Caco-2 (cell line): ENCODE measurements at regions not wholly inside any gene's neighbourhood (a gene's known extent, or its start where the extent isn't known, plus 50 kb on each side); places are given as distances from the start of the nearest gene placed in this dataset.

ENCODE experiments used
- BruUV-seq: library from RNA; stranded (reverse); fragments of 400-500 nt; replicated peaks from 2 replicates; lab custom pipeline; 2021; lab: Mats Ljungman, UMichigan
- CTCF ChIA-PET: fragments of 300-600 bp; sonication (Branson Sonifier 250); formaldehyde crosslinking; loops from one replicate; lab custom pipeline; 2022; ENCODE audit warnings: antibody characterized with exemption; lab: Charles Lee
- POLR2A ChIA-PET: fragments of 300-600 bp; sonication (Branson Sonifier 250); formaldehyde crosslinking; loops from one replicate; lab custom pipeline; 2022; ENCODE audit warnings: antibody characterized with exemption; lab: Charles Lee
- DNase-seq, 2 experiments: peaks; one replicate each; pipeline versions ENCODE4 v3.0.0 to v3.0.0-alpha.2; 2020 to 2022
- H3K27me3 ChIP-seq: replicated peaks from 2 replicates; pipeline ENCODE4 v1.6.0; 2011; ENCODE audit warnings: low read length; ENCODE audit not compliant: control insufficient read depth, insufficient read depth
- H3K36me3 ChIP-seq: 2 replicates; pipeline ENCODE4 v1.5.1; 2011; ENCODE audit warnings: low read length; ENCODE audit not compliant: control insufficient read depth, insufficient read depth
- H3K4me1 ChIP-seq: fragments of 250-450 bp; sonication (Bioruptor Pico); 2 replicates; pipeline ENCODE4 v1.5.1; 2020; ENCODE audit warnings: mild to moderate bottlenecking
- H3K4me3 ChIP-seq: 2 replicates; pipeline ENCODE4 v1.5.1; 2011; ENCODE audit warnings: low read depth, mild to moderate bottlenecking, control low read depth, low read length
- H3K9me3 ChIP-seq: fragments of 250-450 bp; sonication (Bioruptor Pico); 2 replicates; pipeline ENCODE4 v1.5.1; 2020; ENCODE audit warnings: mild to moderate bottlenecking, moderate library complexity
- H3K27ac Mint-ChIP-seq: one replicate; pipeline ENCODE4 v1.8.0; 2022; ENCODE audit warnings: mixed read lengths; ENCODE audit not compliant: unreplicated experiment
- H3K27me3 Mint-ChIP-seq: one replicate; pipeline ENCODE4 v1.8.0; 2022; ENCODE audit warnings: mixed read lengths; ENCODE audit not compliant: insufficient read depth, unreplicated experiment
- H3K36me3 Mint-ChIP-seq: one replicate; pipeline ENCODE4 v1.8.0; 2022; ENCODE audit warnings: mild to moderate bottlenecking, mixed read lengths; ENCODE audit not compliant: insufficient read depth, unreplicated experiment
- H3K4me1 Mint-ChIP-seq: one replicate; pipeline ENCODE4 v1.8.0; 2022; ENCODE audit warnings: low read depth, mixed read lengths; ENCODE audit not compliant: unreplicated experiment
- H3K4me3 Mint-ChIP-seq: one replicate; pipeline ENCODE4 v1.8.0; 2022; ENCODE audit warnings: mild to moderate bottlenecking, moderate library complexity, mixed read lengths; ENCODE audit not compliant: unreplicated experiment
- H3K9me3 Mint-ChIP-seq: one replicate; pipeline ENCODE4 v1.8.0; 2022; ENCODE audit warnings: mixed read lengths; ENCODE audit not compliant: unreplicated experiment
- intact Hi-C: fragments of 100-400 bp; cut with micrococcal nuclease; formaldehyde crosslinking; loops from one replicate; pipeline ENCODE4 v1.10.0; 2022; ENCODE audit not compliant: unreplicated experiment
- TF ChIP-seq, protein P1 (sequence below), 2 experiments: fragments of 200-600 bp in 1 of 2; IDR thresholded peaks; 1 replicate in 1 of 2; 2 replicates in 1 of 2; pipeline versions ENCODE4 v1.5.1 to v1.8.0; 2011 to 2022; ENCODE audit warnings: antibody characterized with exemption in 1 of 2, control low read depth in 1 of 2, inconsistent platforms in 1 of 2, low read depth in 1 of 2, low read length in 1 of 2, mild to moderate bottlenecking in 1 of 2, moderate library complexity in 1 of 2; ENCODE audit not compliant: insufficient read depth in 1 of 2, severe bottlenecking in 1 of 2, unreplicated experiment in 1 of 2

DNA sequence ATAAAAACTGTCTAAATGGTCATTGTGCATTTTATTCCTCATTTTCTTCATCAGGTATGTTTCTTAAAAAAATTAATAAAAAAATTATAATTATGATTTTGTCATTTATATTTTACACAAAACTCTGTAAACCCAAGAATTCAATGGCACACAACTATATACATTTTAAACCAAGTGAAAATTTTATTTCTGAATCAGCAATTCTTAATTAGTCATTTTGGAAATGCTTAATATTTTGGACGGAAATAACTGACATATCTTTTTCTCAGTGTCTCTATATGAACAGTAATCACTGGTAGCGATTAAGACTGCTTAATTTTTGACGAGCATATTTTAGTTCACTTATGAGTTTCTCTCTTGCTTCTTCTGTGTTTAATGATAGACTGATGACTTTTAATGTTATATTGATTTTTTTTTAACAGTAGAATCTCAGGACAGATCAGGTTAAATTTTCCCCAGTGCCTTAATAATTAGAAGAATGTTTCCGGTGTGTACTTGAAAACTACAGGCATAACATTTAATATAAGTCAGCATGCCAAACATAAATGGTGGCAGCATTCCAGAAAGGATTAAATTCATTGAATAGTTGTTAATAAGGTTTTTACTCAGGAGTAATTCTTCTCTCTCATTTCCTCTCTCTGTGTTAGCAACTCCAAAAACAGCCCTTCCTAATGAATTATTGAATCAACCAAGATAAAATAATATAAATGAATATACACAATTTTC is 644.7 kb upstream of the CDH6 start:
- Mint-ChIP-seq H3K27me3 (peaks cover 3% of the 10 kb centered on the region), H3K4me1 (no peaks in the 10 kb centered on the region), H3K4me3 (no peak overlapping the region), H3K9me3 (no peaks in the 10 kb centered on the region), H3K36me3 (no peaks in the 10 kb centered on the region), H3K27ac (no peak overlapping the region)
- Histone ChIP-seq H3K4me1 (no peaks in the 10 kb centered on the region), H3K4me3 (no peak overlapping the region), H3K27me3 (no peaks in the 10 kb centered on the region), H3K9me3 (no peaks in the 10 kb centered on the region), H3K36me3 (no peaks in the 10 kb centered on the region)
- POLR2A ChIA-PET: no interaction called here
- no TSS peak for BruUV-seq
- CTCF ChIA-PET: no interaction called here
- TF ChIP-seq, protein P1, sequence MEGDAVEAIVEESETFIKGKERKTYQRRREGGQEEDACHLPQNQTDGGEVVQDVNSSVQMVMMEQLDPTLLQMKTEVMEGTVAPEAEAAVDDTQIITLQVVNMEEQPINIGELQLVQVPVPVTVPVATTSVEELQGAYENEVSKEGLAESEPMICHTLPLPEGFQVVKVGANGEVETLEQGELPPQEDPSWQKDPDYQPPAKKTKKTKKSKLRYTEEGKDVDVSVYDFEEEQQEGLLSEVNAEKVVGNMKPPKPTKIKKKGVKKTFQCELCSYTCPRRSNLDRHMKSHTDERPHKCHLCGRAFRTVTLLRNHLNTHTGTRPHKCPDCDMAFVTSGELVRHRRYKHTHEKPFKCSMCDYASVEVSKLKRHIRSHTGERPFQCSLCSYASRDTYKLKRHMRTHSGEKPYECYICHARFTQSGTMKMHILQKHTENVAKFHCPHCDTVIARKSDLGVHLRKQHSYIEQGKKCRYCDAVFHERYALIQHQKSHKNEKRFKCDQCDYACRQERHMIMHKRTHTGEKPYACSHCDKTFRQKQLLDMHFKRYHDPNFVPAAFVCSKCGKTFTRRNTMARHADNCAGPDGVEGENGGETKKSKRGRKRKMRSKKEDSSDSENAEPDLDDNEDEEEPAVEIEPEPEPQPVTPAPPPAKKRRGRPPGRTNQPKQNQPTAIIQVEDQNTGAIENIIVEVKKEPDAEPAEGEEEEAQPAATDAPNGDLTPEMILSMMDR (IDR thresholded peaks at IDR 0.05; ENCODE audit: insufficient read depth in 1 of 2, low read depth in 1 of 2, low read length in 1 of 2, severe bottlenecking in 1 of 2, unreplicated experiment in 1 of 2): no peak
- intact Hi-C loops: no loop called here
- no peak for DNase-seq

DNA sequence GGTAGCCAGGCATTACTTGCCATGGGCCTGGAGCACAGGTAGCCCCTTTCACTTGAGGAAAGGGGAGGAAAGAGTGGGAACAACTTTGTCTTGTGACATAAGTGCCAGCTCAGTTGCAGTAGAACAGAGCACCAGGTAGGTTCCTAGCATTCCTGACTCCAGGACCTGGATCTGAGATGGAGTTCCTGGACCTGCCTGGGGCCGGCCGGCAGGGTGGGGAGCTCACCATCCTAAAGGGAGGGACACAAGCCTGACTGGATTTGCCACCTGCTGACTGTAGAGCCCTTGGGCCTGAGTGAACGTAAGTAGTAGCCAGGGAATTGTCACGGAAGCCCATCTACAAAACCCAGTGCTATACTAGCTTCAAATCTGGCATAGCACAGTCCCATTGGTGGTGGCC is 653.3 kb upstream of the CDH6 start:
- BruUV-seq: no TSS peak
- no peak overlapping the region for H3K4me3 ChIP-seq
- H3K4me3 Mint-ChIP-seq: no peak overlapping the region
- no peak overlapping the region for H3K27ac Mint-ChIP-seq
- peaks cover 4% of the 10 kb centered on the region for H3K27me3 Mint-ChIP-seq
- H3K36me3 ChIP-seq: no peaks in the 10 kb centered on the region
- no peaks in the 10 kb centered on the region for H3K4me1 ChIP-seq
- POLR2A ChIA-PET: no interaction called here
- peaks cover 6% of the 10 kb centered on the region for H3K9me3 Mint-ChIP-seq
- no peaks in the 10 kb centered on the region; the same call in 1 of the 2 replicates for H3K9me3 ChIP-seq
- no peaks in the 10 kb centered on the region for H3K27me3 ChIP-seq
- TF ChIP-seq, protein P1 (IDR thresholded peaks at IDR 0.05; ENCODE audit: insufficient read depth in 1 of 2, low read depth in 1 of 2, low read length in 1 of 2, severe bottlenecking in 1 of 2, unreplicated experiment in 1 of 2): no peak
- no peak for DNase-seq
- no peaks in the 10 kb centered on the region for H3K4me1 Mint-ChIP-seq
- intact Hi-C loops: no loop called here
- CTCF ChIA-PET: interaction anchor here (0.5 kb wide), 1 partner anchor 780 kb away, joined by 3 read pairs; no protein-coding TSS in a partner anchor
- no peaks in the 10 kb centered on the region for H3K36me3 Mint-ChIP-seq

DNA sequence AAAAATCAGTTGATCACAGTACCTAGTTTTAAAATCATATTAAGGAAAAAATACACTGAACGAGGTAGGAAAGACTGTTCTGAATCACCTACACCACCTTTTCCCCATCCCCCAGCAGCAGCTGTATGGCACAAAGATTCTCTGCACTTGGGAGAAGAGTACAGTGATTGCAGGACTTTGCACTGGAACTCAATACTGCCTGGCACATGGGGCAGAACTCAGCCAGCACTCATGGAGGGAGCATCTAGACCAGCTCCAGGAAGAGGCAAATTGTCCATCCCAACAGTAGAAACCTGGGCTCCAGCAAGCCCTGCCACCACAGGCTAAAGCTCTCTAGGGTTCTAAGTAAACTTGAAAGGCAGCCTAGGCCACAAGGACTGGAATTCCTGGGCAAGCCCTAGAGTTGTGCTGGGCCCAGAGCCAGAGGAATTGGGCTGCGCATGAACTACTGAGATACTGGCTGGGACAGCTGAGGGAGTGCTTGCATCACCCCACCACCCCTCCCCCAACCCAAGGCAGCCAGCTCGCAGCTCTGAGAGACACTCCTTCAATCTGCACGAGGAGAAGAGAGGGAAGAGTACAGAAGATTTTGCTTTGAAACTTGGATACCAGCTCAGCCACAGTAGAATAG is 654.4 kb upstream of the CDH6 start:
- Mint-ChIP-seq H3K27ac (no peak overlapping the region), H3K27me3 (peaks cover 3% of the 10 kb centered on the region), H3K4me1 (no peaks in the 10 kb centered on the region), H3K4me3 (no peak overlapping the region), H3K36me3 (no peaks in the 10 kb centered on the region), H3K9me3 (peaks cover 6% of the 10 kb centered on the region)
- POLR2A ChIA-PET: no interaction called here
- DNase-seq: no peak
- CTCF ChIA-PET: no interaction called here
- Histone ChIP-seq H3K27me3 (no peaks in the 10 kb centered on the region), H3K36me3 (no peaks in the 10 kb centered on the region), H3K4me3 (no peak overlapping the region), H3K9me3 (no peaks in the 10 kb centered on the region; the same call in 1 of the 2 replicates), H3K4me1 (no peaks in the 10 kb centered on the region)
- BruUV-seq: no TSS peak
- TF ChIP-seq, protein P1 (IDR thresholded peaks at IDR 0.05; ENCODE audit: insufficient read depth in 1 of 2, low read depth in 1 of 2, low read length in 1 of 2, severe bottlenecking in 1 of 2, unreplicated experiment in 1 of 2): no peak
- intact Hi-C loops: no loop called here
